ENCODE measurements at regions not wholly inside any gene's neighbourhood (a gene's known extent, or its start where the extent isn't known, plus 50 kb on each side); places are given as distances from the start of the nearest gene placed in this dataset.

- TF ChIP-seq CTCF (IDR thresholded peaks at IDR 0.05; ENCODE audit: low read depth, low read length), result no peak
- no peak overlapping the region for H3K4me3 ChIP-seq (ENCODE audit: low read depth, low read length)
Measured at GRCh38 chr1:219293410-219293809, 119.7 kb downstream of the LYPLAL1 start.

GRCh38 chr1:219292999-219293398 is 119.3 kb downstream of the LYPLAL1 start:
- no peak overlapping the region for H3K4me3 ChIP-seq (ENCODE audit: low read depth, low read length)
- no peak for TF ChIP-seq CTCF (IDR thresholded peaks at IDR 0.05; ENCODE audit: low read depth, low read length)

DNA sequence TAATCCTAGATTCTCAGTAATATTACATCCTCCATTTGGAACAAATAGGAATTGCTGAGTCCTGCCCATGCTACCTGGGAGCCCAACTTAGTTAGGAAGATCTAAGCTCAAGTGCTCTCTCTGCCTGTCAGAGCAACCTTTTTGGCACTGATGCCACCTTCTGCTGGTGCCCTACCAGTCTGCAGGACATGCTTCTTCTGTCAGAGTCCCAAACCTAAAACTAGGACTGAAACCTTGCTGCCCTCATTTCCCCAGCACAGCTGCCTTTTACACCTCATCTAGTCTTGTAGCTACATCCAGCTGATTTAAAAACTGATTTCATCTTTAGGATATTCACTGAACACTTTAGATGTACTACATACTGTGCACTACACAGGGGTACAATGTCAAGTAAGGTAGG is 118.7 kb downstream of the LYPLAL1 start:
- no peak for TF ChIP-seq CTCF (IDR thresholded peaks at IDR 0.05; ENCODE audit: low read depth, low read length)
- H3K4me3 ChIP-seq (ENCODE audit: low read depth, low read length), result no peak overlapping the region

GRCh38 chr1:219289171-219289570 is 115.5 kb downstream of the LYPLAL1 start:
- TF ChIP-seq CTCF (IDR thresholded peaks at IDR 0.05; ENCODE audit: low read depth, low read length), result no peak
- H3K4me3 ChIP-seq (ENCODE audit: low read depth, low read length), result no peak overlapping the region

GRCh38 chr1:219283541-219283940 is 109.9 kb downstream of the LYPLAL1 start:
- no peak overlapping the region for H3K4me3 ChIP-seq (ENCODE audit: low read depth, low read length)
- no peak for TF ChIP-seq CTCF (IDR thresholded peaks at IDR 0.05; ENCODE audit: low read depth, low read length)

DNA sequence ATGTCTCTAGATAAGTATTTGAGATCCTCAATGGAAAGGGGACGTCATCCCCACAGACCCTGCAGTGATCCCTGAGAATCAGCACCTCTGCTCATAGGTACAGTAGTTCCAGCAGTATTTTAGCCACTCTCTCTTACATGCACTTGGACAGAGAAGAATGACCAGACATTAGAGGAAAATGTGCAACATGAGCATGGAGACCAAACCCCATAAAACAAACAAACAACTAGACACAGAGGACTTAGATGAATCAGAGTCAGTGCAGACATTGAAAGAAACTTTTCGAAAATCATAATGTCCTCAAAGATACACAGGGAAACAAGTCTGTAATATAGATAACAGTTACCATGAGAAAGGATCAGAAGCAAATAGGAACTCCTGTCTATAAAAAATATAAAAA is 108.2 kb downstream of the LYPLAL1 start:
- TF ChIP-seq CTCF (IDR thresholded peaks at IDR 0.05; ENCODE audit: low read depth, low read length), result no peak

DNA sequence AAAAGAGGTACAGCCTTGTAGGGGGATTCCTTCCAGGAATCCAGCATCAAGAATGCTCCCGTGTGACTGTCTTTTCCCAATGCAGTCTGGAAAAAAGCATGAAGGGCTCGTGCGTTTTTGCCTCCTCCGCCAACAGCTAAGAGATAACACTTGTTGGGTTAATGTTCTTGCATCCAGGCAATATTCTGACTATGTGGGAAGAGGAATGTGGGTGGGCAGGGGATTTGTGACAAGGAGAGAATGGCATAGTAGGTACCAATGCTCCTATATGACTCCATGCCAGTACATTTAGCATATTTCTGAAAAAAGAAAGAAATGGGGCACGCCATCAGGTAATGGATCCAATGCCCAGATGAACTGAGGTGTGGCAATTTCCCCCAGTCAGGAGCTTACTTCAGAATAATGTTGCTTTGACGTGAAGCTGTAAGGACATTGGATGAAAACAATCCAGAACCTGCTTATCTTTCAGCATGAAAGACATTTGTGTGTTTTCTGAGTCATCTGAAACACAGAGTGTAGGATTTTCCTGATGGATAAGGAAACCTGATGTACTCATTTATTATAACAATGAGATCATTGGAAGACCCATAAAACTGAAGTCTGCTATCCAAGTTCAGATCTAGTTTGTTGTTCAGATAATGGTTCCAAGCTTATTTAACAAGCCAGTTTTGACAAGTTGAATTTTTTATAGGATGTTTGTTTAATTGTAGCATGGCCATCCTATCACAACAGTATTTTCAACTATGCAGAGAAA is 105.5 kb downstream of the LYPLAL1 start:
- no peak for TF ChIP-seq CTCF (IDR thresholded peaks at IDR 0.05; ENCODE audit: low read depth, low read length)
- no peak overlapping the region for H3K4me3 ChIP-seq (ENCODE audit: low read depth, low read length)

More for the DNA sequence above, 108.2 kb downstream of the LYPLAL1 start:
- H3K4me3 ChIP-seq (ENCODE audit: low read depth, low read length), result no peak overlapping the region

Data from WI38 (cell line).